GM21381 (cell line): ENCODE measurements at regions not wholly inside any gene's neighbourhood (a gene's known extent, or its start where the extent isn't known, plus 50 kb on each side); places are given as distances from the start of the nearest gene placed in this dataset.

Experiments used
- ATAC-seq: cut with Tn5 transposase; IDR thresholded peaks from one replicate; pipeline ENCODE4 v1.9.1; 2021; ENCODE audit warnings: mild to moderate bottlenecking, moderate library complexity; ENCODE audit not compliant: unreplicated experiment

DNA sequence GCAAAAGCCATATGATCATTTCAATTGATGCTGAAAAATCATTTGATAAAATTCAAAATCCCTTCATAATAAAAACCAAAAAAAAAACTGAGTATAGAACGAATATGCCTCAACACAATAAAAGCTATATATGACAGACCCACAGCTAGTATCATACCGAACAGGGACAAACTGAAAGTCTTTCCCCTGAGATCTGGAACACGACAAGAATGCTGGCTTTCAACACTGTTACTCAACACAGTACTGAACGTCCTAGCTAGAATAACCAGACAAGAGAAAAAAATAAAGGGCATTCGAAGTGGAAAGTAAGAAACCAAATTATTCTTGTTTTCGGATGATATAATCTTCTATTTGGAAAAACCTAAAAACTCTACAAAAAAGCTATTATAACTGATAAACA is 559.9 kb downstream of the EPM2A start:
- no peak for ATAC-seq

- no peak for ATAC-seq
Measured at GRCh38 chr6:145178391-145178790, 556.9 kb downstream of the EPM2A start.

DNA sequence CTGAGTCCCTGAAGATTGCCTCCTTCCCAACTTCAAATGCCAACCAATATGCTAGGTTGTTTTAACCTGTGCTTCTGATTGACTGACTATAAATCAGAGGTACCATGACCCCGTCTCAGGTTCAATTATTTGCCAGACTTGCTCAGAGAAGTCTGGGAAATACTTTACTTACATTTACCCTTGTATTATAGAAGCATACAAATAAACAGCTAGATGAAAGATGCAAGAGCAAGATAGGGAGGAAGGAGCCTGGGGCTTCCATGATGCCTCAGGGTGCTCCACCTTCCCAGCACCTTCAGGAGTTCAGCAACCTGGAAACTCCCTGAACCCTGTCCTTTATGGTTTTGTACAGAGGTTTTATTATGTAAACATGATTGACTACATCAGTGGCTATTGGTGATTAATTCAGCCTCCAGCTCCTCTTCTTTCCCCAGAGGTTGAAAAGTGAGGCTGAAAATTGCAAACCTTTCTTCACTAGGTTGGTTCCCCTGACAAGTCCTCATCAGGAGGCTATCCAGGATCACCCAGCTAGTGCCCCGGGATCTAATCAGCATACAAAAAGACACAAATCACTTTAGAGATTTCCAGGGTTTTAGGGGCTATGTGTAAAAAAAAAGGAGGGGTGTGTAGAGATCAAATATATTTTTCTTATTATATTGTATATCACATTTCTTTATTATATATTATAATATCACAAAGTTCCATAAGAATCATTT is 547.7 kb downstream of the EPM2A start:
- ATAC-seq: no peak

GRCh38 chr6:145189836-145190235 is 545.5 kb downstream of the EPM2A start:
- ATAC-seq: no peak

- ATAC-seq: no peak
Measured at GRCh38 chr6:145194389-145194788, 540.9 kb downstream of the EPM2A start.

- ATAC-seq: no peak
Measured at GRCh38 chr6:145199961-145200360, 535.4 kb downstream of the EPM2A start.

GRCh38 chr6:145204301-145204700 is 531.0 kb downstream of the EPM2A start:
- no peak for ATAC-seq

- ATAC-seq: no peak
Measured at GRCh38 chr6:145206247-145206907, 528.9 kb downstream of the EPM2A start.

- no peak for ATAC-seq
Measured at GRCh38 chr6:145208474-145208873, 526.8 kb downstream of the EPM2A start.

- no peak for ATAC-seq
Measured at GRCh38 chr6:145209272-145209671, 526.0 kb downstream of the EPM2A start.

DNA sequence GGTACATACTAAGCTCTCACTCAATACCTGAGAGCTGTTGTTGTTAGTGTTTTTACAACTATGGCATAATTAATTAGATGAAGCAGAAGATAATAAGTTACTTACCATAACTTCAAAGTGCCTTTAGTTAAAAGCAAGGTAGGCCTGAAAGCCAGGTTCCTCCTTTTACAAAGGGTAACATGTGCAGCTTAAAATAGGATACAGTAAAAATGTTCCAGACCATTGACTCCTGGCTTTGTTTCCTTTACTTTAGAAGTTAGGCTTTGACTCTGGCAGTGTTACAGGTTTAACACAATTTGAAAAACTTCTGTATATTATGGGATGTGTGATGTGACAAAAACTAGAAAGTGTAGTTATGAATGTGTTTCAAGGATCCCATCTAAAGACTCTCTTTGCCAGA is 522.5 kb downstream of the EPM2A start:
- peak; percentile 23 for ATAC-seq

GRCh38 chr6:145213614-145214013 is 521.7 kb downstream of the EPM2A start:
- ATAC-seq: peak; percentile 79

DNA sequence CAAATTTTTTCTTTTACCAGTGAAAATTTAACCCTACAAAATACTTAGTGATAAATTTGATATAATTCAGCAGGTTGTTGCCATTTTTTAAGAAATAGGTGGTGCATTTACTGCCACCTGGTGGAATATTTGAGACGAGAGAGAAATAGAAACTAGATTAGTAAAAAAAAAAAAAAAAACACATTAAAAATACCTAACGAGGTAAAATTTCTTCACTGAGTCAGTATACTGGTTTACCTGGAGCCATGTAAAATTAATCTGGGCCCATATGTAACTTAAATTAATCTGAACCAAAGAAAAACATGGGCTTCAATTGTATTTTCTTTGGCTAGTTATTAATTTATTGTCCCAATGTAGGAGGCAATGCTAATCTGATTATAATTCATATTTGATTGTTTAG is 520.8 kb downstream of the EPM2A start:
- ATAC-seq: no peak

GRCh38 chr6:145224450-145224849 is 510.9 kb downstream of the EPM2A start:
- ATAC-seq: no peak

- no peak for ATAC-seq
Measured at GRCh38 chr6:145225500-145225899, 509.8 kb downstream of the EPM2A start.

DNA sequence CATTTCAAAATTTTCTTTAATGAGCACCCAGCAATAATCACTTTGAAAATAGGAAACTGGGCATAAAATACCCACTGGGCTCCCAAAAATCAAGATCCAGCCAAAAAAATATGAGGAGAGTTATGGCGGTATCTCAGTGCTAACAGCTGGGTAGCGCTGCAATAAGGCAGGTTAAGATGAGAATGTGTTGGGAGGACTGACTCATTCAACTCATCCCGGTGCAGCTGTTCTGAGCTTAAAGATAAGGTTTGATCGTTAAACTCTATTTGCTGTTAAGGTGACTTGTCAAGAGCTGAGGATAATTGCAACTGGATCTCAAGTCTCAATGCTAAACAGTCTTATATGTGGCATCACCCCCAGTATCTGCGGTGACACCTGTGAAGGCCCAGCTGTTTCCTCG is 507.7 kb downstream of the EPM2A start:
- ATAC-seq: no peak

DNA sequence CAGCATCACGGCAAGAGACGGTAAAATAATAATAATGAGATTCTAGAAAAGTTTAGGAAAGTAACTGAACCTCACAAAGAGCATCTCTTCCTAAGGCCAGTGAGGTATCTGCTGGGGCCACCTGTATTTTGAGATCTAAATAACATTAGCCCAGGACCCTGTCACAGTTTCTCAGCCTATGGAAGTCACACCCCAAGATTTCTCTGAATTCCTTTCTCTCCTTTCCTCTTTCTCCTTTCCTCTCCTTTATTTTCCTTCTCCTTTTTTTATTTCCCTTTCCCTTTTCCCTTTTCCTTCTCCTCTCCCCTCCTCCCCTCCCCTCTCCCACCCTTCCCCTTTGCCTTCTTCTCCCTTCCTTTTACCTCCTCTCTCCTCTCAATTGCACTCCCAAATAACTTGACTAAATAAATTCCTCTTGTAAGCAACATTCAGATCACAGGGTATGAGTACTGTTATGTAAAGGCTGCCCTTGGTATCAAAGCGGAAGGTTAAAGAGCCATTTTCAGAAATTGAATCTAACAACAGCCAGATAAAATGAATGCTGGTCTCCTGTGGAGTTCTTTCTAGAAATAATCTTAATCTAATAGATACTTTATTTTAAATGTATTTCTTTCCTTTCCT is 506.2 kb downstream of the EPM2A start:
- no peak for ATAC-seq

- ATAC-seq: no peak
Measured at GRCh38 chr6:145233955-145234354, 501.4 kb downstream of the EPM2A start.

DNA sequence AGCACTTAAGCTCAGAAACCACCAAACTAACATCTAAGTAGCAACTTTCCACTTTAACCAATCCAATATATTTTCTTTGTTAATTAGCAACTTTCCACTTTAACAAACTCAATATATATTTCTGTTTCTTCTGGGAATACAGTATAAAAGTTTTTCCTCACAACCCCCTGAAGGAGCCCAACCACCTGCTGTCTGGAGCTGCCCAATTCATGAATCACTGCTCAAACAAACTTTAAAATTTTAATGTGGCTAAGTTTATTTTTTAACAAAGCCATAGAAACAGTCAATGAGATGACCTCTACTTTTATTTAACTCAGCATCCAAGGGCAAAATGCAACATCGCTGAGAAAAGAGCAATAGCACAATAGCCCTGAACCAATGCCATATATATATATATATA is 500.1 kb downstream of the EPM2A start:
- no peak for ATAC-seq

- no peak for ATAC-seq
Measured at GRCh38 chr6:145238787-145239186, 496.5 kb downstream of the EPM2A start.

DNA sequence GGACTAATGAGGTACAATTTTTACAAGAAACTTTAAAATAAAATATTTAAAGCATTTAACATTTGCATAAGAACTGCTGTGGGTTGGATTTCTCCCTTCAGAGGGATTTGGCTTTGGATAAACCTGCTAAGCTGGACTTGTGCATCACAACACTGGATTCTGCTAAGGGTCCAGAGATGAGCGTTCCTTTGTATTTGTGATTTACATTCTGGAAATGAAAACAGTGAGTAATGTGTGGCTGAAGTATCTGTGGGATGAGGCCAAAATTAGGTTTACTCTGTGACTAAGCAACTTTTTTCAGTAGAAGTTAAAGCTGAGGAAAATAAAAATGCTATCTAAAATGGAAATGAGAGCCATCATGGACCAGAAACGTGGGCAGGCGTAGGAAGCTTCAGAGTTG is 494.3 kb downstream of the EPM2A start:
- ATAC-seq: no peak

DNA sequence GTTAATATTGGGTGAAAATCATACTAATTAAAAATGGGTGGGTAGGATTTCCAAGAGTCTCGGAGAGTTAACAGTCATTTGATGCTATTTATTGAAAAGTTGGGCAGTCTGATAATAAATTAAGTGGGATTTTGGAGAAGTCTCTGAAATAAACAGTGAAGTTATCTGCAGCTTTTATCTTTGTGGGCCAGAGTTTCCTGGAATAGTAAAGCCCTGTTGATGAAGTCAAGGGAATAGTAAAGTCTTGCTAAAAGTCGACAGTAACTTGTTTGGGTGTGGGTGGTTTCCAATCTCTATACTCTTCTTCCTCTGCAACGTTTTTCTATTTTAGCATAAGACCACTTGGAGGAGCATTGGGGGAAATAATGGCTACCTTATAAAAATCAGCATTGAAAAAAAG is 493.6 kb downstream of the EPM2A start:
- no peak for ATAC-seq
